ENCODE measurements at regions not wholly inside any gene's neighbourhood (a gene's known extent, or its start where the extent isn't known, plus 50 kb on each side); places are given as distances from the start of the nearest gene placed in this dataset.

- TF ChIP-seq CTCF (IDR thresholded peaks at IDR 0.05) (no peak), POLR2A (IDR thresholded peaks at IDR 0.05) (no peak), POLR2AphosphoS5 (IDR thresholded peaks at IDR 0.05) (no peak)
Measured at GRCh38 chr17:5820721-5821456, 236.6 kb upstream of the NLRP1 start.

All from prostate gland (tissue), 2 donors.